Caco-2 (cell line): ENCODE measurements at regions not wholly inside any gene's neighbourhood (a gene's known extent, or its start where the extent isn't known, plus 50 kb on each side); places are given as distances from the start of the nearest gene placed in this dataset.

ENCODE experiments used
- BruUV-seq: library from RNA; stranded (reverse); fragments of 400-500 nt; replicated peaks from 2 replicates; lab custom pipeline; 2021; lab: Mats Ljungman, UMichigan
- CTCF ChIA-PET: fragments of 300-600 bp; sonication (Branson Sonifier 250); formaldehyde crosslinking; loops from one replicate; lab custom pipeline; 2022; ENCODE audit warnings: antibody characterized with exemption; lab: Charles Lee
- POLR2A ChIA-PET: fragments of 300-600 bp; sonication (Branson Sonifier 250); formaldehyde crosslinking; loops from one replicate; lab custom pipeline; 2022; ENCODE audit warnings: antibody characterized with exemption; lab: Charles Lee
- DNase-seq, 2 experiments: peaks; one replicate each; pipeline versions ENCODE4 v3.0.0 to v3.0.0-alpha.2; 2020 to 2022
- H3K27me3 ChIP-seq: replicated peaks from 2 replicates; pipeline ENCODE4 v1.6.0; 2011; ENCODE audit warnings: low read length; ENCODE audit not compliant: control insufficient read depth, insufficient read depth
- H3K36me3 ChIP-seq: 2 replicates; pipeline ENCODE4 v1.5.1; 2011; ENCODE audit warnings: low read length; ENCODE audit not compliant: control insufficient read depth, insufficient read depth
- H3K4me1 ChIP-seq: fragments of 250-450 bp; sonication (Bioruptor Pico); 2 replicates; pipeline ENCODE4 v1.5.1; 2020; ENCODE audit warnings: mild to moderate bottlenecking
- H3K4me3 ChIP-seq: 2 replicates; pipeline ENCODE4 v1.5.1; 2011; ENCODE audit warnings: low read depth, mild to moderate bottlenecking, control low read depth, low read length
- H3K9me3 ChIP-seq: fragments of 250-450 bp; sonication (Bioruptor Pico); 2 replicates; pipeline ENCODE4 v1.5.1; 2020; ENCODE audit warnings: mild to moderate bottlenecking, moderate library complexity
- H3K27ac Mint-ChIP-seq: one replicate; pipeline ENCODE4 v1.8.0; 2022; ENCODE audit warnings: mixed read lengths; ENCODE audit not compliant: unreplicated experiment
- H3K27me3 Mint-ChIP-seq: one replicate; pipeline ENCODE4 v1.8.0; 2022; ENCODE audit warnings: mixed read lengths; ENCODE audit not compliant: insufficient read depth, unreplicated experiment
- H3K36me3 Mint-ChIP-seq: one replicate; pipeline ENCODE4 v1.8.0; 2022; ENCODE audit warnings: mild to moderate bottlenecking, mixed read lengths; ENCODE audit not compliant: insufficient read depth, unreplicated experiment
- H3K4me1 Mint-ChIP-seq: one replicate; pipeline ENCODE4 v1.8.0; 2022; ENCODE audit warnings: low read depth, mixed read lengths; ENCODE audit not compliant: unreplicated experiment
- H3K4me3 Mint-ChIP-seq: one replicate; pipeline ENCODE4 v1.8.0; 2022; ENCODE audit warnings: mild to moderate bottlenecking, moderate library complexity, mixed read lengths; ENCODE audit not compliant: unreplicated experiment
- H3K9me3 Mint-ChIP-seq: one replicate; pipeline ENCODE4 v1.8.0; 2022; ENCODE audit warnings: mixed read lengths; ENCODE audit not compliant: unreplicated experiment
- CTCF ChIP-seq, 2 experiments: fragments of 200-600 bp in 1 of 2; IDR thresholded peaks; 1 replicate in 1 of 2; 2 replicates in 1 of 2; pipeline versions ENCODE4 v1.5.1 to v1.8.0; 2011 to 2022; ENCODE audit warnings: antibody characterized with exemption in 1 of 2, control low read depth in 1 of 2, inconsistent platforms in 1 of 2, low read depth in 1 of 2, low read length in 1 of 2, mild to moderate bottlenecking in 1 of 2, moderate library complexity in 1 of 2; ENCODE audit not compliant: insufficient read depth in 1 of 2, severe bottlenecking in 1 of 2, unreplicated experiment in 1 of 2
- intact Hi-C: fragments of 100-400 bp; cut with micrococcal nuclease; formaldehyde crosslinking; loops from one replicate; pipeline ENCODE4 v1.10.0; 2022; ENCODE audit not compliant: unreplicated experiment

GRCh38 chr22:44363980-44364750 is 51.4 kb upstream of the SHISAL1 start:
- TF ChIP-seq CTCF (IDR thresholded peaks at IDR 0.05; ENCODE audit: insufficient read depth in 1 of 2, low read depth in 1 of 2, low read length in 1 of 2, severe bottlenecking in 1 of 2, unreplicated experiment in 1 of 2) = no peak
- BruUV-seq = no TSS peak
- intact Hi-C loops = loop anchor here (10.0 kb wide), 1 partner anchor 81 kb away; no protein-coding TSS in a partner anchor
- no peaks in the 10 kb centered on the region for H3K36me3 ChIP-seq
- no peaks in the 10 kb centered on the region for H3K4me1 Mint-ChIP-seq
- no peaks in the 10 kb centered on the region for H3K36me3 Mint-ChIP-seq
- no peak overlapping the region for H3K27ac Mint-ChIP-seq
- POLR2A ChIA-PET = no interaction called here
- no peaks in the 10 kb centered on the region for H3K9me3 ChIP-seq
- H3K27me3 Mint-ChIP-seq = peaks cover 10% of the 10 kb centered on the region
- DNase-seq = no peak
- no peaks in the 10 kb centered on the region for H3K27me3 ChIP-seq
- H3K9me3 Mint-ChIP-seq = no peaks in the 10 kb centered on the region
- CTCF ChIA-PET = no interaction called here
- H3K4me3 ChIP-seq = no peak overlapping the region
- H3K4me3 Mint-ChIP-seq = no peak overlapping the region
- H3K4me1 ChIP-seq = no peaks in the 10 kb centered on the region

GRCh38 chr22:44363013-44363979 is 50.5 kb upstream of the SHISAL1 start:
- H3K4me3 Mint-ChIP-seq = no peak overlapping the region
- H3K9me3 ChIP-seq = no peaks in the 10 kb centered on the region
- no peak overlapping the region for H3K27ac Mint-ChIP-seq
- H3K9me3 Mint-ChIP-seq = no peaks in the 10 kb centered on the region
- H3K4me1 ChIP-seq = no peaks in the 10 kb centered on the region
- H3K27me3 Mint-ChIP-seq = peaks cover 13% of the 10 kb centered on the region
- no peaks in the 10 kb centered on the region for H3K36me3 ChIP-seq
- ChIA-PET CTCF (no interaction called here), POLR2A (no interaction called here)
- no peak for DNase-seq
- no peaks in the 10 kb centered on the region for H3K4me1 Mint-ChIP-seq
- intact Hi-C loops = loop anchor here (10.0 kb wide), 1 partner anchor 82 kb away; no protein-coding TSS in a partner anchor
- no peak for TF ChIP-seq CTCF (IDR thresholded peaks at IDR 0.05; ENCODE audit: insufficient read depth in 1 of 2, low read depth in 1 of 2, low read length in 1 of 2, severe bottlenecking in 1 of 2, unreplicated experiment in 1 of 2)
- H3K27me3 ChIP-seq = no peaks in the 10 kb centered on the region
- BruUV-seq = no TSS peak
- H3K36me3 Mint-ChIP-seq = no peaks in the 10 kb centered on the region
- no peak overlapping the region for H3K4me3 ChIP-seq

- intact Hi-C loops = loop anchor here (10.0 kb wide), 1 partner anchor 82 kb away; no protein-coding TSS in a partner anchor
- Mint-ChIP-seq H3K27me3 (peaks cover 13% of the 10 kb centered on the region), H3K36me3 (no peaks in the 10 kb centered on the region), H3K9me3 (no peaks in the 10 kb centered on the region), H3K27ac (no peak overlapping the region), H3K4me3 (no peak overlapping the region), H3K4me1 (no peaks in the 10 kb centered on the region)
- Histone ChIP-seq H3K9me3 (no peaks in the 10 kb centered on the region), H3K4me3 (no peak overlapping the region), H3K36me3 (no peaks in the 10 kb centered on the region), H3K27me3 (no peaks in the 10 kb centered on the region), H3K4me1 (no peaks in the 10 kb centered on the region)
- POLR2A ChIA-PET = no interaction called here
- DNase-seq = no peak
- no TSS peak for BruUV-seq
- TF ChIP-seq CTCF (IDR thresholded peaks at IDR 0.05; ENCODE audit: insufficient read depth in 1 of 2, low read depth in 1 of 2, low read length in 1 of 2, severe bottlenecking in 1 of 2, unreplicated experiment in 1 of 2) = no peak
- CTCF ChIA-PET = no interaction called here
Measured at GRCh38 chr22:44362249-44363012, 49.7 kb upstream of the SHISAL1 start.
